Keratinocyte (primary cell): ENCODE measurements at regions not wholly inside any gene's neighbourhood (a gene's known extent, or its start where the extent isn't known, plus 50 kb on each side); places are given as distances from the start of the nearest gene placed in this dataset.

Experiments used
- DNase-seq: peaks from one replicate; pipeline ENCODE4 v3.0.0-alpha.2; 2011; ENCODE audit warnings: low read depth, missing footprints, low spot score
- FAIRE-seq: peaks from 2 replicates; lab custom pipeline; 2011; peaks lifted over from hg19 to GRCh38; lab: Jason Lieb, UNC
- H2AFZ ChIP-seq: 2 replicates; pipeline ENCODE4 v1.6.0; 2012; ENCODE audit warnings: low read length, control low read depth, inconsistent platforms; ENCODE audit not compliant: control insufficient read depth
- H3K27ac ChIP-seq: 2 replicates; pipeline ENCODE4 v1.5.1; 2011; ENCODE audit warnings: low read length; ENCODE audit not compliant: control insufficient read depth, insufficient read depth
- H3K27me3 ChIP-seq: 3 replicates; pipeline ENCODE4 v1.6.0; 2011; ENCODE audit warnings: low read length; ENCODE audit not compliant: control insufficient read depth, insufficient read depth; ENCODE audit errors: extremely low read depth
- H3K36me3 ChIP-seq, 2 experiments: 2 replicates in 1 of 2; 3 replicates in 1 of 2; pipeline ENCODE4 v1.5.1; 2011; ENCODE audit warnings: low read length in 2 of 2, mild to moderate bottlenecking in 1 of 2; ENCODE audit not compliant: control insufficient read depth in 2 of 2, insufficient read depth in 2 of 2; ENCODE audit errors: extremely low read depth in 1 of 2
- H3K4me1 ChIP-seq: 3 replicates; pipeline ENCODE4 v1.5.1; 2011; ENCODE audit warnings: low read length; ENCODE audit not compliant: control insufficient read depth, insufficient read depth; ENCODE audit errors: extremely low read depth
- H3K4me2 ChIP-seq: 3 replicates; pipeline ENCODE4 v1.6.0; 2011; ENCODE audit warnings: low read depth, low read length; ENCODE audit not compliant: control insufficient read depth, insufficient read depth; ENCODE audit errors: extremely low read depth
- H3K4me3 ChIP-seq, 3 experiments: fragments of 200-600 bp in 1 of 3; sonication (generic) in 1 of 3; 2 replicates in 2 of 3; 3 replicates in 1 of 3; pipeline ENCODE4 v1.5.1; 2011 to 2016; ENCODE audit warnings: low read length in 3 of 3, mild to moderate bottlenecking in 3 of 3, control low read depth in 2 of 3, inconsistent platforms in 1 of 3, low read depth in 1 of 3, mixed read lengths in 1 of 3, mixed run types in 1 of 3, moderate library complexity in 1 of 3; ENCODE audit not compliant: control insufficient read depth in 2 of 3, insufficient read depth in 2 of 3; ENCODE audit errors: extremely low read depth in 1 of 3
- H3K79me2 ChIP-seq: 2 replicates; pipeline ENCODE4 v1.6.0; 2012; ENCODE audit warnings: low read length; ENCODE audit not compliant: control insufficient read depth, insufficient read depth
- H3K9ac ChIP-seq: 3 replicates; pipeline ENCODE4 v1.6.0; 2011; ENCODE audit warnings: low read length; ENCODE audit not compliant: control insufficient read depth, insufficient read depth; ENCODE audit errors: extremely low read depth
- H3K9me1 ChIP-seq: 3 replicates; pipeline ENCODE4 v1.6.0; 2011; ENCODE audit warnings: low read length; ENCODE audit not compliant: control insufficient read depth, insufficient read depth; ENCODE audit errors: extremely low read depth
- H3K9me3 ChIP-seq: 2 replicates; pipeline ENCODE4 v1.5.1; 2012; ENCODE audit warnings: low read depth, low read length; ENCODE audit not compliant: control insufficient read depth
- H4K20me1 ChIP-seq: 3 replicates; pipeline ENCODE4 v1.6.0; 2011; ENCODE audit warnings: low read length; ENCODE audit not compliant: control insufficient read depth, insufficient read depth; ENCODE audit errors: extremely low read depth
- CTCF ChIP-seq, 3 experiments: IDR thresholded peaks in 1 of 3; conservative IDR thresholded peaks in 1 of 3; optimal IDR thresholded peaks in 1 of 3; 2 replicates in 2 of 3; 3 replicates in 1 of 3; pipeline versions ENCODE3 to v1.5.1; 2011; ENCODE audit warnings: low read length in 3 of 3, mild to moderate bottlenecking in 3 of 3, moderate library complexity in 2 of 3, control low read depth in 1 of 3, inconsistent platforms in 1 of 3; ENCODE audit not compliant: insufficient read depth in 2 of 3; ENCODE audit errors: extremely low read depth in 1 of 3
- EZH2 ChIP-seq: IDR thresholded peaks from one replicate; pipeline ENCODE4 v1.6.1; 2012; ENCODE audit warnings: inconsistent platforms, mild to moderate bottlenecking, low read length, moderate library complexity
- dilution Hi-C: fragments of 300-500 bp; cut with MboI; formaldehyde crosslinking; loops from one replicate; pipeline ENCODE4 v1.7.0; 2020; ENCODE audit warnings: low sequenced_read_pairs; ENCODE audit not compliant: extremely low pct_ligation_motif_present

GRCh38 chr9:79134654-79135053, 437.1 kb upstream of the TLE4 start:
- no peaks in the 10 kb centered on the region for H3K79me2 ChIP-seq
- H3K4me1 ChIP-seq, result no peaks in the 10 kb centered on the region
- H3K4me3 ChIP-seq, result no peak overlapping the region
- DNase-seq (no peak), FAIRE-seq (no peak)
- no peaks in the 10 kb centered on the region for H3K27me3 ChIP-seq
- no peaks in the 10 kb centered on the region for H3K9me1 ChIP-seq
- H3K27ac ChIP-seq, result no peak overlapping the region
- no peak overlapping the region for H3K4me2 ChIP-seq
- H4K20me1 ChIP-seq, result no peaks in the 10 kb centered on the region
- H3K9ac ChIP-seq, result no peak overlapping the region
- dilution Hi-C loops, result no loop called here
- no peaks in the 10 kb centered on the region for H3K36me3 ChIP-seq
- H3K9me3 ChIP-seq, result no peaks in the 10 kb centered on the region
- no peak for TF ChIP-seq EZH2
- TF ChIP-seq CTCF (optimal IDR thresholded peaks at IDR 0.05 in 1 of 3, IDR thresholded peaks at IDR 0.05 in 1 of 3, conservative IDR thresholded peaks at IDR 0.05 in 1 of 3; ENCODE audit: extremely low read depth in 1 of 3, insufficient read depth in 2 of 3, low read length in 3 of 3), result peak; percentile 13 to 52 (median 20)
- no peak overlapping the region for H2AFZ ChIP-seq

GRCh38 chr9:79135681-79136415, 435.9 kb upstream of the TLE4 start:
- TF ChIP-seq CTCF (optimal IDR thresholded peaks at IDR 0.05 in 1 of 3, IDR thresholded peaks at IDR 0.05 in 1 of 3, conservative IDR thresholded peaks at IDR 0.05 in 1 of 3; ENCODE audit: extremely low read depth in 1 of 3, insufficient read depth in 2 of 3, low read length in 3 of 3), result no peak
- no peak for TF ChIP-seq EZH2
- H3K4me3 ChIP-seq, result no peak overlapping the region
- H3K27me3 ChIP-seq, result no peaks in the 10 kb centered on the region
- no peaks in the 10 kb centered on the region for H4K20me1 ChIP-seq
- H3K79me2 ChIP-seq, result no peaks in the 10 kb centered on the region
- dilution Hi-C loops, result no loop called here
- H3K9me3 ChIP-seq, result no peaks in the 10 kb centered on the region
- H2AFZ ChIP-seq, result no peak overlapping the region
- H3K9ac ChIP-seq, result no peak overlapping the region
- DNase-seq (no peak), FAIRE-seq (no peak)
- H3K4me1 ChIP-seq, result no peaks in the 10 kb centered on the region
- no peak overlapping the region for H3K4me2 ChIP-seq
- no peak overlapping the region for H3K27ac ChIP-seq
- no peaks in the 10 kb centered on the region for H3K9me1 ChIP-seq
- H3K36me3 ChIP-seq, result no peaks in the 10 kb centered on the region
